ENCODE measurements at regions not wholly inside any gene's neighbourhood (a gene's known extent, or its start where the extent isn't known, plus 50 kb on each side); places are given as distances from the start of the nearest gene placed in this dataset.

- TF ChIP-seq, protein P1, sequence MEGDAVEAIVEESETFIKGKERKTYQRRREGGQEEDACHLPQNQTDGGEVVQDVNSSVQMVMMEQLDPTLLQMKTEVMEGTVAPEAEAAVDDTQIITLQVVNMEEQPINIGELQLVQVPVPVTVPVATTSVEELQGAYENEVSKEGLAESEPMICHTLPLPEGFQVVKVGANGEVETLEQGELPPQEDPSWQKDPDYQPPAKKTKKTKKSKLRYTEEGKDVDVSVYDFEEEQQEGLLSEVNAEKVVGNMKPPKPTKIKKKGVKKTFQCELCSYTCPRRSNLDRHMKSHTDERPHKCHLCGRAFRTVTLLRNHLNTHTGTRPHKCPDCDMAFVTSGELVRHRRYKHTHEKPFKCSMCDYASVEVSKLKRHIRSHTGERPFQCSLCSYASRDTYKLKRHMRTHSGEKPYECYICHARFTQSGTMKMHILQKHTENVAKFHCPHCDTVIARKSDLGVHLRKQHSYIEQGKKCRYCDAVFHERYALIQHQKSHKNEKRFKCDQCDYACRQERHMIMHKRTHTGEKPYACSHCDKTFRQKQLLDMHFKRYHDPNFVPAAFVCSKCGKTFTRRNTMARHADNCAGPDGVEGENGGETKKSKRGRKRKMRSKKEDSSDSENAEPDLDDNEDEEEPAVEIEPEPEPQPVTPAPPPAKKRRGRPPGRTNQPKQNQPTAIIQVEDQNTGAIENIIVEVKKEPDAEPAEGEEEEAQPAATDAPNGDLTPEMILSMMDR (IDR thresholded peaks at IDR 0.05): no peak
- no peak for TF ChIP-seq POLR2AphosphoS5 (IDR thresholded peaks at IDR 0.05)
Observed at GRCh38 chr5:57665146-57665936, 182.7 kb upstream of the ACTBL2 start.
